Activated CD4-positive, alpha-beta T cell treated with anti-CD3 and anti-CD28 coated beads, Interleukin-2, Interleukin-4, amounts not matched to agents 100 ng/mL and 50 ng/mL, durations not matched to agents 16 hours and 8 hours (primary cell): ENCODE measurements at regions not wholly inside any gene's neighbourhood (a gene's known extent, or its start where the extent isn't known, plus 50 kb on each side); places are given as distances from the start of the nearest gene placed in this dataset.

Source experiments
- DNase-seq: peaks from one replicate; pipeline ENCODE4 v3.0.0-alpha.2; 2020; ENCODE audit warnings: low spot score

DNA sequence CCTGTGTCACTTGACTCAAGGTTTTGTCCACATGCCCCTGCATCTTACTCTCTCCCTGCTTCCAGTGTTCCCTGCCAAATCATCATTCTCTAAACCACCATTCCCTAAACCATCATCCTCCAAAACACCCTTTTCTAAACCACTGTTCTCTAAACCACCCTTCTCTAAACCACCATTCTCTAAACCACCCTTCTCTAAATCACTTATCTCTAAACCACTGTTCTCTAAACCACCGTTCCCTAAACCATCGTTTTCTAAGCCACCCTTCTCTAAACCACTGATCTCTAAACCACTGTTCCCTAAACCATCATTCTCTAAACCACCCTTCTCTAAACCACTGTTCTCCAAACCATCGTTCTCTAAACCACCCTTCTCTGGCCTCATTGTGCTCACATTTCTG, 142.1 kb downstream of the CXCL12 start:
- no peak for DNase-seq

DNA sequence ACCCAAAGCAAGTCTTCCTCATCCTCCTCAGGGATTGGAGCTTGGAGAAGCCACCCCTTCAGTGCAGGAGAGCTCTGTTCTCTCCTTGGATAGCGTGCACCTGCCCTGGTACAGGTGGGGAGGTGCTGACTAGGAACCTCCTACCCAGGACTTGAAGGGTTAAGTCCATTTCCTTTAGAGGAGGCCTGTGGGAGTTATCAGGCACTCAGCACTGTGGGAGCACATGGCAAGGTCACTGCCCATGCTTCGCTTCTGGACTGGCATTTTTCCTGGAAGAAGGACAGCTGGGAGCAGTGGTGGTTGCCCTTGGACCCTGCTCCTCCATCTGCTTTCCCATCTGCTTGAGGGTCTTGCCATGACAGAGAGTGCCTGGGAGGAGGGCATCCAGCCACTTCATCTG, 142.8 kb downstream of the CXCL12 start:
- no peak for DNase-seq

DNA sequence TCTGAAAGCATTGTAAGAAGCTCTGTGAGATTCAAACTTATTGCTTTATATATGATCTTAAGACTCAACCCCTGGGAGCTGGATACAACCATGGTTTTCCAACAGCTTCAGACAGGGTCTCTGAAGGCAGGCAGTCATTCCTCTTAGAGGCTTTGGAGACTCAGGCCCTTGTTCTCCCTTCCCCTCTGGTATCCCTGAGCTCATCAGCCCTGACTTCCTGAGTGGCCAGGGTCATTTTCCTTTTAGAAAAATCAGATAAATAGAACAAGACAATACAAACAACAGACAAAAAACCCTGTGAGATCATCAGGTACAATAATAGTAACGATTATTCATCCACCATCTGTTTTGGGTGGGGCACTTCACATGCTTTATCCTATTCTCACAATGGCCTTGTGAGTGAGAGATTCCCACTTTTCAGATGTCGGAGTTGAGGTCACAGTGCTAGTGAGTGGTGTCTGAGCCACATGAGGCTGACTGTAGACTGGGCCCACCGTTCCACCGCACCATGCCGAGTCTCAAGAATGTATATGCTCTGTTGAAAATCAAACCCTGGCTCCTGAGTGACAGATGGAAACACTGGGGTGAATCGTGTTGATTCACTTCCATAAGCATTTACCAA, 144.2 kb downstream of the CXCL12 start:
- DNase-seq: no peak

DNA sequence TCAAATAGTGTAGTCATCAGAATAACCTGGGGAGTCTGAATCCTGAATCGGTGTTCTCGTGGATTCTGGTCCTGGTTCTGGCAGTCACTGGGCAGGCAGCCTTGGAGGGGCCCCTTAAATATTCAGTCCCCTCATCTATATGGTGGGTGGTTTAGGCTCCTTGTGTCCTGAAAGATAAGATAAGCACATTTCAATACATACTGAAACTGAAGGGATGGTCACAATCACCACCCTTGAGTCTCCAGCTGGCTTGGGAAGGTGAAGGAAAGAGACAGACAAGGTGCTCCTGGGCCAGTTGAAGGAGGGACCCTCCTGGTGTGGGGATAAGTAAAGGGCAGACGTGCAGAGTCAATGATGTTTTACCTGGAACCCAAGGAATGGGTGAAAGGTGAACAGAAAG, 146.7 kb downstream of the CXCL12 start:
- no peak for DNase-seq

DNA sequence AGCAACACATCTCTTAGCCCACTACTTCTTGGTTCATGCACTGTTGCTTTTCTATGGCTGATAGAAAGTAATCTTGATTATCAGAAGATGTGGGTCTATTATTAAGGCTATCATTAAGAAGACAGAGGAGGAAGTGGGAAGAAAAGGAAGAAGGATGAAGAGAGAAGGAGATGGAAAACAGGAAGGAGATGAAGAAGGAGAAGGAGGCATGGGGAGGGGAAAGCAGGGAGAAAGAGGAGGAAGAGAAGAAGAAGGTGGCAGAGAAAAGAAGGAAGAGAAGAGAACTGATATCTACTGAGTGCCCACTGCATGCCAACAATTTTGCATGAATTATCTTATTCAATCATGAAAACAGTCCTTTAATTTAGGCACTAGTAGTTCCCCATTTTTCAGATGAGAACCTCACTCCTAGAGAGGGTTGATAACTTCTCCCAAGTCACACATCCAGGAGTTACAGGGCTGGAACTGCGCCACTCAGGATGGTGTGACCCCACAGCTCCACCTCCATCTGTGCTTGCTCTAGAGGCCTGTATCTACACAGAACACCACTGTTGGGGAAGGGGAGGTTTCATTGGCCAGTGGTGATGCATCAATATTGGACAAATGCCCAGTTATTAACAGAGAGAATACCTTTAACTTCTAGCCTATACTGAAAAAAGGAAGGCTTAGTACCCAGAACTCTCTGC, 147.4 kb downstream of the CXCL12 start:
- DNase-seq: no peak

DNA sequence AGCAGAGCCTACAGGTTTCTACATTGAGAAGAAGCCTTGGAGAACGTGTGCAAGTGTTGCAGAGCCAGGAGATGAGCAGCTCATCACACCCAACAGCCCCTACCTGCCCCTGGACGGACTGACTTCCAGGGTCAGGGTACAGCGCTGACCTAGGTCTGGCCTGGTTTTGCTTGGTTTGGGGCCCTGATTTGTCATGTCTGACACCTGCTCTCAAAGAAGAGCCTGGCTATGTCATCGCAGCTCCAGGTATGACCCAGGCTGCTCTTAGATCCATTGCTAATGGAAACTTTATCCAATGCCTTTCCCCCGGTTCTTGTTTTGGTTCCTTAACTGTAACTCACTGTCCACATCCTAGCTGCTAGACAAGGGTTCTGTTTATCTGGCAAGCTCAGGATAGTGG, 149.5 kb downstream of the CXCL12 start:
- DNase-seq: no peak

DNA sequence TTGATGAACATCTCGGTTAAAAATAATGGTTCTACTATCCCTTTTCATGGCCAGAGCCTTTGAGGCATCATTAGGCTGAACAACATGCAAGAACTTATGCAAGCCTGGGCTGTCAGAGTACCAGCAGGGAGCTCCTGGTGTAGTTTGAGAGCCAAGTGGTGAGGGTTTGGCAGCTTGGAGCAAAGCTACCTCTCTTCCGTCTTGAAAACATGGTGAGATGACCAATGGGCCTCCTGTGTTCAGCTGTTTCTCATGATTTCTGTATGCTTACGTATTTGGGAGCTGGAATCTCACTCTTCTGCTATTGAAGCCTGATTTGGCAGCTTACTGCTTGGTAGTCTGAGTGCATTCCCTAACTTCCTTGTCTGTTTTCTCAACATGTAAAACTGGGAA, 150.4 kb downstream of the CXCL12 start:
- no peak for DNase-seq

DNA sequence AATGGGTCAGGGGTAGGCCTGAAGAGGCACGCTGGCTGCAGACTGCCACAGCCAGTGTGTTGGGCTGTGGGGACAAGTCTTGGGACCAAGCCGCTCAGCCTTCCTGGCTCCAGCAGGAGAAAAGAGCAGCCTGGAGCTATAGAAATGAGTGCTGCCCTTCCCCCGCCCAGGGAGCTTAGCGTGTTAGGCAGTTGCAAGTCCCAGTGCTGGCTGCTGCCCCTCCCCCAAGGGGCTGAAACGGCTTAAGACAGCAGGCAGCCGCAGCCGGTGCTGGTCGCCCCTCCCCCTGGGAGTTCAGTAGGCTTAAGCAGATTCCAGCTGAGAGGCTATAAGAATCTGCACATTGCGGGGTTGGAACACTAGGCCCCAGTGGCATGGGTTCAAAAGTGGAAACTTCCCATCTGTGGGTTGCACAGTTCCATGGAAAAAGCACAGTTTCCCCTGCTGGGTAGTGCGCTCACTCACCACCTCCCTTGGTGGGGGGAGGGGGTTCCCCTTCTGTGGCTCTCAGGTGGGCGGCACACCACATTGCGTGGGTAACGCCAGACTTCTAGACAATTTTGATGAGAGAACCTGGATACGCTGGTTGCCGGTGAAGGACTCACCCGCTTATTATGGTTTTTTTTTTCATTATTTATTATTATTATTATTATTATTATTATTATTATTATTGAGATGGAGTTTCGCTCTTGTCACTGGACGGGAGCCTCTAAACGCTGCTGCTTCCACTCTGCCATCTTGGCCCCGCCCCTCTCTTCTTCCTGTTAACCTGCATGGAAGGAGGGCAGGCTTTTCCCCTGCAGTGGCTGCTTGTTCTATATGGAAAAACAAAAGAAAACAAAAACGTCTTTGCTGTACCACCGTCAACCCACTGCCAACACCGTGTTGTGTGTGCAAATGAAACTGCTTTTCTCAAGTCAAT, 151.1 kb downstream of the CXCL12 start:
- no peak for DNase-seq

DNA sequence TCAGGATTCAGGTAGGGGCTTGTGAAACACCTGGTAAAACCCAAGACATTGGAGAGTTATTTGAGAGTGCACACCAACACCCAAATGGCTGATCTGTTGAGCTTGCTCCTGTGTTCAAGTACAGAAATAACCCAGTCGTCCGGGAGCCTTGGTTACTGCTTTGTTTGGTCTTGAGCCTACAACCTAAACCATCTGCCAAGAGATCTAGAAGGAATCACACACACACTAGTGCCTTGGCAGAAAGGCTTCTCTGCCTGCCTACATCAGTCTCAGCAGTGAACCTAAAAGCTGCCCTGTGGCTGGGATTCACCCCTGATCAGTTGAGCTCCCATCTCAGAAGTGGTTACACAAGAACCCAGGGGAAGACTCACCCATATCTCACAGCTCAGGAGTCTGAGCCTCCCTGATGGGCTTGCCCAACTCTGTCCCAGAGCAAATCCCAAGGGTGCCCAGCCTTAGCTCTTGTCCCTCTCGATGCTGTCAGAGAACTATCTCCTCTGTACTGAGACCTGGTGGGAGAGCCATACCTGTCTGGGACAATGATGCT, 167.6 kb downstream of the CXCL12 start:
- no peak for DNase-seq

DNA sequence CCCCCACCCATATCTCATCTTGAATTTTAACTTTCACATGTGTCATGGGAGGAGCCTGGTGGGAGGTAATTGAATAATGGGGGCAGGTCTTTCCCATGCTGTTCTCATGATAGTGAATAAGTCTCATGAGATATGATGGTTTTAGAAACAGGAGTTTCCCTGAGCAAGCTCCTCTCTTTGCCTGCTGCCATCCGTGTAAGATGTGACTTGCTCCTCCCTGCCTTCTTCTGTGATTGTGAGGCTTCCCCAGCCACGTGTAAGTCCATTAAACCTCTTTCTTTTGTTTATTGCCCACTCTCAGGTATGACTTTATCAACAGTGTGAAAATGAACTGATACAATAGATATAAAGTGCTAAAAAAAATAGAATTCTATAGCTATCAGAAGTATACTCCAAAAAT, 168.8 kb downstream of the CXCL12 start:
- no peak for DNase-seq

DNA sequence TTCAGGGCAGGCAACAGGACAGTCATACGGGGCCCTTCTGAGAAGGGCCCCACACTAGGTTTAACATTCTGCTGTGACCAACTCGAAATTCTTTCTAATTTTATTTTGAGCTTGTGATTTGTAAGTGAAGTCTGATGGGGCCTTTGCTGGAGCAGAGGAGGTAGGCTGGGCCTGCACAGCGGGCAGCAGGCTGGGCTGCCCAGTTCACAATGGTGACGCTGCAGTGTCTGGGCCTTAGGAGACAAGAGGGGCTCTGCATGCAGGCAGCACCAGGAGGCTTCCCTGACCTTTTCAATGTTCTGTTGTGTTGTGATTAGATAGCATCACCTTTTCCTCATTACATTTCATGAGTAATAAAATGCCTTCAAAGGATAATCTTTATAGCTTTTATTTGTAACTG, 175.1 kb downstream of the CXCL12 start:
- no peak for DNase-seq

DNA sequence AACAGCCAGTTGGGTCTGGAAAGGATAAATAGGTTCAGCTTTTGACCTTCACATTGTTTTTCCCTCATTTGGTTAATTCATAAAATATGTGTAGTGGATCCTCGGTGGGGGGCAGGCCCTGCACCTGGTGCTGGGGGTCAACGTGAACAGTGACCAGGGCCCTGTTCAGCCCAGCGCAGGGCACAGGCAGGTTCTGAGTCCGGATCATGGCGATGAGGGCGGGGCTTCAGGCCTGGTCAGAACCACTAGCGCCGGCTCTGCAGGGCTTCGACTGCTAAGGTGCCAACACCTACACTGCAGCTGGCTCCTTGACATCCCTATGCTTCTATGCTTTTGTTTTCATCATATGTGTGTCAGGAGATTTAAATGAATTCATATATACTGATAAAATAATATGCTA, 177.7 kb downstream of the CXCL12 start:
- no peak for DNase-seq

DNA sequence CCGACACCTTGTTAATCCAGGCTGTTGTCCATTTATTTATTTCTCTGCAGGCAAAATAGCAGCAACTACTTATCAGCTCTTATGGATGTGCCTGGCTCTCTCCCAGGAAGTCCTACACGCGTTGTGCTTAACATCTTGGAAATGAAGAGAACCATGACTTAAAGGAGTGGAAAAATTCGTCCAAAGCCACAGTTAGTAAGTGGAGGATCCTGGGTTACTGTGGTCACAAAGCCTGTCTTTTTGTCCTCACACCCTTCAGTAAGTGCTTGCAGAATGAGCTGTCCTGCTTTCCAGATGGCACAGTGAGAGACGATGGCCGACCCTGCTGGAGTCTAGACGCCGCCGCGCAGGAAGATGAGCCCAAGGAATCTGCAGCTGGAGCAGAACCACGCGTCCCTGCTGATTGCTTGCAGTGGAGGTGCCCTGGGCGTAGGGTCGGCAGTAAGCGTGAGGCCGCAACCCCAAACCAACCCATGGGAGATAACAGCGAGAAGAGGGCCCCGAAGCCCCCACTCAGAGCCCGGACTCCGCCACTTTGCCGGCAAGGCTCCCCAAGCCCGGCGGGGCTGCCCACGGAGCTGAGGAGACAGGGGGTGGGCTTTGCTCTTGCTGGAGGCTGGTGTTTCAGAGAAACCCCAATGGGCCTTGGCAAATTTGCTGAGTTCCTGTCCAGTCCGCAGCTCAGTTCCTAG, 178.6 kb downstream of the CXCL12 start:
- DNase-seq: no peak

DNA sequence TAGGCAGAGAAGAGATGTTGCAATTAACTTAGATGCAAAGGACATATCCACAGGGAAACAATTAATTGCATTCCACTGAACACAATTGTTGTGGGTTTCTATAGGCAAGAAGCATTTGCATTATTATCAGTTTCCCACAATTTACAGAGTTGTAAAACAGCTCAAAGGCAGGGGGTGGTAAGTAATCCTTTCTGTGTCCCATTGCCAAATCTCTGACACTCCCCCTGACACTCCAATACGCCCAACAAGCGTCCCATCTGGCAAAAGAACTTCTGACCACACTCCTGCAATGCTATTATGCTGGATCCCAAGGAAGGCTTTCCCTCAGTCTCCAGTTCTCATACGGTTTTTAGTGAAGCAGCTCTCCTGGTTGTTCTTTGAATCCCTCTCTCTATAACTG, 179.8 kb downstream of the CXCL12 start:
- DNase-seq: no peak

DNA sequence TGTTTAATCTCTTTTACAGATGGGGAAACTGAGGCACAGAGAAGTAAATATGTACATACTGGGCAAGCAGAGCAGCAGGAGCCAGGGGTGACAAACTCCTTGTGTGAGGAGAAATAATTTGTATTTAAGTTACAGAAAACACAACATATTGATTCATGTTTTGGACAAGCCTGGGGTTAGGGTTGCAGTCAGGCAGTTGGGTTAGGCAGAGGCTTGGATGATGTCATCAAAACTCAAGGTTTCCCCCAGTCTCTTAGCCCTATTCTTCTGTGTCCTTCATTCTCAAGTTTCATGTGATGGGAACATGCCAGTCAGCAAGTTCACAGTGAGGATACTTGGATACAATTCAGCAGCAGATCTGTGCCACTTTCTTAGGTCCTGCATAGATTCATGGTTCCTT, 181.4 kb downstream of the CXCL12 start:
- no peak for DNase-seq

DNA sequence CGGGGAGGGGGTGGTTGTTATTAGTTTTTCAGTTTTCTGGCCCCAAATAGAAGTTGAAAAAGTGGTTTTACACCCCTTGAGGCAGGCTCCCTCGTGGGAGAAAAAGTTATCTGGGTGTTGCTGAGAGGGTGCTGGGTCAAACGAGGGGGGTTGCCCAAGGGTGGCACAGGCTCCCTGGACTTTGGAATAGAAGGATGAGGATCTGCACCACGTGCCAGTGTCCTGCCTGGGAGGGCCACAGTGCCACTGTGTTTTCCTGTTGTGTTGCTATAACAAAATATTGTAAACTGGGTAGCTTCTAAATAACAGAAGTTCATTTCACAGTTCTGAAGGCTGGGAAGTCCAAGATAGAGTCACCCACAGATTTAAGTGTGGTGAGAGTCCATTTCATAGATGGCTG, 181.9 kb downstream of the CXCL12 start:
- DNase-seq: no peak

DNA sequence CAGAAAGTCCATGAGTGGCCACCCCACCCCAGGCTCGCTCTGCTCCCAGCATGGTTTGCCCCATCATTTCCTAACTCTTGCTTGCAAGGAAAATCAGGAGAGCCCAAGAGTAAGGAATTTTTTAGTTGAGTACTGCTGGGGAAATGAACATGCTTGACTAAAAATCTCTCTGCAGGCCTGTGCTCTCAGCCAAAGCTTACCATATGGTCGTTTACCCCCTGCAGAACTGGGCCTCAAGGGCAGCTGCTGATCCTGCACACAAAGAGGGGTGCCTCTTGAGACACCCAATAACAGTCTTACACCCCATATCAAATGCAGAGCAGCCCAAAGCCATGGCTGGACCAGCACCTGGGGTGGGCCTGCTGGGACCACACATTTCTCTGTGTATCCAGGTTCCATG, 183.2 kb downstream of the CXCL12 start:
- no peak for DNase-seq

DNA sequence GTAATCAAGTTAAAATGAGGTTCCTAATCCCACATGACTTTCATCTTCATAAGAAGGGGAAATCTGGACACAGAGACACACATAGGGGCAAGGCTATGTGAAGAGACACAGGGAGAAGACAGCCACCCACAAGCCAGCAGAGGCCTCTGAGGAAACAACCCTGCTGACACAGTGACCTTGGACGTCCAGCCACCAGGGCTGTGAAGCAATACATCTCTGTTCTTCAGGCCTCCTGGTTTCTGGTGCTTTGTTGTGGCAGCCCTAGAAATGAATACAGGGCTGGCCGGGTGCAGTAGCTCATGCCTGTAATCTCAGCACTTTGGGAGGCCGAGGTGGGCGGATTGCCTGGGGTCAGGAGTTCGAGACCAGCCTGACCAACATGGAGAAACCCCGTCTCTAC, 183.9 kb downstream of the CXCL12 start:
- no peak for DNase-seq

DNA sequence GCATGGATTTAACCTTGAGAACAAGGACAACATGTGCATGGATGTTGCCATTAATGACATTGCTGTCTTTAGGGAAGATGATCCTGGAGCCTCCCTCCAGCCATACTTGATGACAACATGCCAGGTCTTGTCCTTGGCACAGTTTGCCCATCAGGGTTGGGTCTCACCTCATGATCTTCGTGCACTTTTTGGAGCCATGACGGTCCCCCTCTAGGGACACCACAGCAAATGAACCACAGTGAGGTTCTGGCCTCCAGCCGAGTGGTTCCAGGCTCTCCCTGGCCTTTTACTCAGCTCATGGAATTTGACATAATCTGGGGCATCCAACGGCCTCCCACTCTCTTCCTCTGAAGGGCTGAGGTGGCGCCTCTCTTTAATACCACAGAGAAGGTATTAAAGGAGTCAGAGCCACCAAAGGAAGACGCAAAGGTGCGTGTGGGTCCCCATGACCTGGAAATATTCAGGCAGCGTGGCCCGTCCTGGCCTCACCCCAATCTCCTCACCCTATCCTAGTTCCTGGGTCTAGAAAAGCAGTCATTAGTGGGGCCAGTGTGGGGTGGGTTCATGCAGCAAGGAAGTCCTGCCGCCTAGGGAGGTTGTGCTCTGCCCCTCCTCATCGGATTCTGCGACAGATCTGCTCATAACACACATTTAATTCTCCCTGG, 184.8 kb downstream of the CXCL12 start:
- DNase-seq: no peak

DNA sequence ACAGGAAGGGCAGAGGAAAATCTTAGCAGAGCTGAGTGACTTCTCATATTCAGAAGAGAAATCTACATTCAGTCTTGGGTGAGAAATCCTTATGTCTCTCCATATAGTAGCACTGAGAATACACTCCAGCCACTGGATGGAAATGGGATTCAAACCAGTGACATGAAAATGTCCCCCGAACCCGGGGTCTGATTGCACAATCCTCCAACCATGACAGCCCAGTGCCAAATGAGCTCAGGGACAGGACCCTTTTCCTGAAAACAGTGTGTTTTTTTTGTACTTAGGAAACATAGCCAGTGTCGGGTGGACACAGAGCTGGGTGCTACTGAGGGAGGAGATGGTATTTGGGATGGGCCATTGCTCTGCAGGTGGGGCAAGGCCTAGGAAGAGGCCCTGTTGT, 185.6 kb downstream of the CXCL12 start:
- DNase-seq: no peak

DNA sequence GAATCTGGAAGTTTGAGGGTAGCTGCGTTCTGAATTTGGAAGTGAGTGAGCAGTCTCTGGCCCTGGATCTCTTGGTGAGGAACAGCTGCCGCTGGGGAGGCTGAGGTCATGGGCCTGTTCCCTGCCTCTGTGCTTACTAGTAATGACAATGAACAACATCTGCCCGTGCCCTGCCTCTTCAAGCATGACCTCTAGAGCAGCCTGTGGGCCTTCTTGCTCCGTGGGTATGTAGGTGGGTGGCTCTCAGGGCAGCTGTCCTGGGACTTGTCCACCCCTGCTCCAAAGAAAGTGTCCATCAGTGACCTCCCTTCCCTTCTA, 186.2 kb downstream of the CXCL12 start:
- no peak for DNase-seq
